ENCODE measurements at regions not wholly inside any gene's neighbourhood (a gene's known extent, or its start where the extent isn't known, plus 50 kb on each side); places are given as distances from the start of the nearest gene placed in this dataset.
A peak's percentile ranks its signal among the peaks of the same experiment; 100 is the strongest.

- Histone ChIP-seq H3K9me3 (ENCODE audit: control insufficient read depth, insufficient read depth, low read length) (no peaks in the 10 kb centered on the region), H3K4me3 (ENCODE audit: low read depth, low read length) (no peak overlapping the region), H3K27ac (ENCODE audit: low read depth, low read length) (no peak overlapping the region), H3K27me3 (ENCODE audit: control insufficient read depth, insufficient read depth, low read length) (peaks cover 2% of the 10 kb centered on the region)
- ChIA-PET CTCF (interaction anchor here (0.5 to 8.3 kb wide), 57 partner anchors 11 to 1073 kb away, joined by 3 to 83 read pairs (median 4); partner anchors contain the start of gene FAM98B), POLR2A (no interaction called here)
- no peak for DNase-seq (ENCODE audit: low read depth, low spot score)
- TF ChIP-seq CTCF (IDR thresholded peaks at IDR 0.05; ENCODE audit: low read depth, low read length): peak; percentile 90
Measured at GRCh38 chr15:38699633-38700230, 135.1 kb upstream of the RASGRP1 start.

GRCh38 chr15:38701149-38701548, 136.5 kb upstream of the RASGRP1 start:
- ChIA-PET CTCF (interaction anchor here (0.6 to 8.3 kb wide), 6 partner anchors 12 to 991 kb away, joined by 3 to 83 read pairs (median 10); partner anchors contain the start of gene THBS1), POLR2A (interaction anchor here (0.6 kb wide), 1 partner anchor 14 kb away, joined by 3 read pairs; no protein-coding TSS in a partner anchor)
- Histone ChIP-seq H3K9me3 (ENCODE audit: control insufficient read depth, insufficient read depth, low read length) (no peaks in the 10 kb centered on the region), H3K4me3 (ENCODE audit: low read depth, low read length) (no peak overlapping the region), H3K27me3 (ENCODE audit: control insufficient read depth, insufficient read depth, low read length) (no peaks in the 10 kb centered on the region), H3K27ac (ENCODE audit: low read depth, low read length) (no peak overlapping the region)
- DNase-seq (ENCODE audit: low read depth, low spot score): no peak
- TF ChIP-seq CTCF (IDR thresholded peaks at IDR 0.05; ENCODE audit: low read depth, low read length): no peak

GRCh38 chr15:38702178-38702912, 137.7 kb upstream of the RASGRP1 start:
- ChIA-PET POLR2A (no interaction called here), CTCF (interaction anchor here (1.0 to 8.3 kb wide), 3 partner anchors 13 to 878 kb away, joined by 3 to 83 read pairs (median 4); partner anchors contain the start of gene THBS1)

GRCh38 chr15:38705436-38706219, 141.0 kb upstream of the RASGRP1 start:
- Histone ChIP-seq H3K27me3 (ENCODE audit: control insufficient read depth, insufficient read depth, low read length) (no peaks in the 10 kb centered on the region), H3K4me3 (ENCODE audit: low read depth, low read length) (no peak overlapping the region), H3K9me3 (ENCODE audit: control insufficient read depth, insufficient read depth, low read length) (no peaks in the 10 kb centered on the region), H3K27ac (ENCODE audit: low read depth, low read length) (no peak overlapping the region)
- no peak for DNase-seq (ENCODE audit: low read depth, low spot score)
- no peak for TF ChIP-seq CTCF (IDR thresholded peaks at IDR 0.05; ENCODE audit: low read depth, low read length)
- CTCF ChIA-PET: interaction anchor here (0.5 to 8.3 kb wide), 5 partner anchors 16 to 1051 kb away, joined by 5 to 83 read pairs (median 6); no protein-coding TSS in a partner anchor
- POLR2A ChIA-PET: no interaction called here

More at GRCh38 chr15:38702178-38702912, 137.7 kb upstream of the RASGRP1 start:
- no peak for TF ChIP-seq CTCF (IDR thresholded peaks at IDR 0.05; ENCODE audit: low read depth, low read length)
- Histone ChIP-seq H3K27ac (ENCODE audit: low read depth, low read length) (no peak overlapping the region), H3K9me3 (ENCODE audit: control insufficient read depth, insufficient read depth, low read length) (no peaks in the 10 kb centered on the region), H3K27me3 (ENCODE audit: control insufficient read depth, insufficient read depth, low read length) (no peaks in the 10 kb centered on the region), H3K4me3 (ENCODE audit: low read depth, low read length) (no peak overlapping the region)
- DNase-seq (ENCODE audit: low read depth, low spot score): no peak
